ENCODE measurements at regions not wholly inside any gene's neighbourhood (a gene's known extent, or its start where the extent isn't known, plus 50 kb on each side); places are given as distances from the start of the nearest gene placed in this dataset.

DNA sequence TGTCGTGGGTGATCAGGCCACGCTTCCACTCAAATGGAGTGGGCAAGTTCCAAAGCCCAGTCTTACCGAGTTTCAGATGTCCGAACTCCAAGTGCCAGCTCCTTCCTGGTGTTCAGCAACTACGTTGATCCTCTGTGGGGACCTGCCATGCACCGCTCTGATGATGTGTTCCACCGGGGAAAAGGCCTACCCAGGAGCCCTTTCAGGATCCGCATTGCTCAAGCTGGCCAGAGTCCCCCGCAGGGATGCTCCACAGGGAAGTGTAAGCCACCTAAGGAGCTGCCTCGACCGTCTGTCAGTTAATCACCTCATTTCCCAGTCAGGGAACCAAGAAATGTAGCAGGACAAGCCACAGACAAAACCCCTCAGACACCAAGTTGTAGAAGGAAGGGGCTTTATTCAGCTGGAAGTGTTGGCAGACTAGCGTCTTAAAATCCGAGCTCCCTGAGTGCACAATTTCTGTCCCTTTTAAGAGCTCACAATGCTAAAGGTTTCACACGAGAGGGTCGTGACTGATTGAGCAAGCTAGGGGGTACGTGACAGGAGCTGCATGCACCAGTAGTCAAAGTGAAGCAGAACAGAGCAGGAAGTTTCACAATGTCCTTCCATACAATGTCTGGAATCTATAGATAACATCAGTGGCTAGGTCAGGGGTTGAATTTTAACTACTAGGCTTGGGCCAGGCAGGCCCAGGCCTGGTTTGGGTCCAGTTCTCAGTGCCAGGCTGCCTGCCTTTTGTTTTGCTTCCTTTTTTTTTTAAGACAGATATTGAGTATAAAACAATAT is 126.2 kb upstream of the ZDHHC15 start:
- TF ChIP-seq, protein P1, sequence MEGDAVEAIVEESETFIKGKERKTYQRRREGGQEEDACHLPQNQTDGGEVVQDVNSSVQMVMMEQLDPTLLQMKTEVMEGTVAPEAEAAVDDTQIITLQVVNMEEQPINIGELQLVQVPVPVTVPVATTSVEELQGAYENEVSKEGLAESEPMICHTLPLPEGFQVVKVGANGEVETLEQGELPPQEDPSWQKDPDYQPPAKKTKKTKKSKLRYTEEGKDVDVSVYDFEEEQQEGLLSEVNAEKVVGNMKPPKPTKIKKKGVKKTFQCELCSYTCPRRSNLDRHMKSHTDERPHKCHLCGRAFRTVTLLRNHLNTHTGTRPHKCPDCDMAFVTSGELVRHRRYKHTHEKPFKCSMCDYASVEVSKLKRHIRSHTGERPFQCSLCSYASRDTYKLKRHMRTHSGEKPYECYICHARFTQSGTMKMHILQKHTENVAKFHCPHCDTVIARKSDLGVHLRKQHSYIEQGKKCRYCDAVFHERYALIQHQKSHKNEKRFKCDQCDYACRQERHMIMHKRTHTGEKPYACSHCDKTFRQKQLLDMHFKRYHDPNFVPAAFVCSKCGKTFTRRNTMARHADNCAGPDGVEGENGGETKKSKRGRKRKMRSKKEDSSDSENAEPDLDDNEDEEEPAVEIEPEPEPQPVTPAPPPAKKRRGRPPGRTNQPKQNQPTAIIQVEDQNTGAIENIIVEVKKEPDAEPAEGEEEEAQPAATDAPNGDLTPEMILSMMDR (IDR thresholded peaks at IDR 0.05; ENCODE audit: low read depth, low read length) = no peak
- no peak for TF ChIP-seq POLR2A (IDR thresholded peaks at IDR 0.05; ENCODE audit: extremely low read depth, insufficient read length)
